A673 (cell line): ENCODE measurements at regions not wholly inside any gene's neighbourhood (a gene's known extent, or its start where the extent isn't known, plus 50 kb on each side); places are given as distances from the start of the nearest gene placed in this dataset.

Experiments
- BruUV-seq: library from RNA; stranded (reverse); fragments of 400-500 nt; replicated peaks from 2 replicates; lab custom pipeline; 2021; lab: Mats Ljungman, UMichigan
- CTCF ChIA-PET: fragments of 300-600 bp; sonication (Branson Sonifier 250); formaldehyde crosslinking; loops from one replicate; lab custom pipeline; 2022; ENCODE audit warnings: antibody characterized with exemption; lab: Charles Lee
- POLR2A ChIA-PET: fragments of 300-600 bp; sonication (Branson Sonifier 250); formaldehyde crosslinking; loops from one replicate; lab custom pipeline; 2022; ENCODE audit warnings: antibody characterized with exemption; ENCODE audit not compliant: low non-redundant PET; lab: Charles Lee
- DNase-seq: peaks from one replicate; pipeline ENCODE4 v3.0.0-alpha.2; 2015; ENCODE audit warnings: low spot score
- H3K27ac ChIP-seq: fragments of 200-600 bp; sonication (generic); 2 replicates; pipeline ENCODE4 v1.5.1; 2016; ENCODE audit warnings: mixed run types, low read depth, mild to moderate bottlenecking, mixed read lengths, antibody characterized with exemption, low read length; ENCODE audit not compliant: poor library complexity, severe bottlenecking
- H3K27me3 ChIP-seq: fragments of 200-600 bp; sonication (generic); replicated peaks from 2 replicates; pipeline ENCODE4 v1.6.1; 2017; ENCODE audit warnings: mixed run types, low read depth, mild to moderate bottlenecking, mixed read lengths, antibody characterized with exemption, low read length; ENCODE audit not compliant: insufficient read depth, poor library complexity
- H3K36me3 ChIP-seq: fragments of 200-600 bp; sonication (generic); 2 replicates; pipeline ENCODE4 v1.6.1; 2016; ENCODE audit warnings: mixed run types, mild to moderate bottlenecking, mixed read lengths, antibody characterized with exemption, low read length; ENCODE audit not compliant: insufficient read depth, poor library complexity, severe bottlenecking
- H3K4me1 ChIP-seq: fragments of 200-600 bp; sonication (generic); 2 replicates; pipeline ENCODE4 v1.6.1; 2017; ENCODE audit warnings: mixed run types, mild to moderate bottlenecking, mixed read lengths, antibody characterized with exemption, low read length; ENCODE audit not compliant: insufficient read depth, poor library complexity, severe bottlenecking
- H3K4me3 ChIP-seq: fragments of 200-600 bp; sonication (generic); 2 replicates; pipeline ENCODE4 v1.5.1; 2016; ENCODE audit warnings: low read depth, mixed run types, mild to moderate bottlenecking, mixed read lengths, low read length; ENCODE audit not compliant: poor library complexity, severe bottlenecking
- H3K9me3 ChIP-seq: fragments of 200-600 bp; sonication (generic); 2 replicates; pipeline ENCODE4 v1.6.1; 2016; ENCODE audit warnings: mixed run types, low read depth, mild to moderate bottlenecking, mixed read lengths, antibody characterized with exemption, low read length; ENCODE audit not compliant: poor library complexity, severe bottlenecking
- EZH2 ChIP-seq: fragments of 200-600 bp; sonication (generic); IDR thresholded peaks from 2 replicates; pipeline ENCODE4 v1.6.1; 2017; ENCODE audit warnings: borderline replicate concordance, low read depth, mild to moderate bottlenecking, mixed read lengths, antibody characterized with exemption, low read length; ENCODE audit not compliant: poor library complexity, severe bottlenecking
- intact Hi-C: fragments of 100-400 bp; cut with micrococcal nuclease; formaldehyde crosslinking; loops from one replicate; pipeline ENCODE4 v1.10.0; 2022; ENCODE audit not compliant: unreplicated experiment
- TF ChIP-seq, protein P1 (sequence below): fragments of 300-800, 200-600 bp; sonication (generic); conservative IDR thresholded peaks from 2 replicates; pipeline ENCODE4 v1.5.1; 2017; ENCODE audit warnings: low read depth, mild to moderate bottlenecking, antibody characterized with exemption, low read length, moderate library complexity, mixed read lengths

- Histone ChIP-seq H3K27ac (no peak overlapping the region), H3K9me3 (no peaks in the 10 kb centered on the region), H3K27me3 (peaks cover 3% of the 10 kb centered on the region), H3K36me3 (no peaks in the 10 kb centered on the region), H3K4me1 (no peaks in the 10 kb centered on the region), H3K4me3 (no peak overlapping the region)
- ChIA-PET CTCF (no interaction called here), POLR2A (no interaction called here)
- intact Hi-C loops: no loop called here
- BruUV-seq: no TSS peak
- no peak for TF ChIP-seq EZH2
- TF ChIP-seq, protein P1, sequence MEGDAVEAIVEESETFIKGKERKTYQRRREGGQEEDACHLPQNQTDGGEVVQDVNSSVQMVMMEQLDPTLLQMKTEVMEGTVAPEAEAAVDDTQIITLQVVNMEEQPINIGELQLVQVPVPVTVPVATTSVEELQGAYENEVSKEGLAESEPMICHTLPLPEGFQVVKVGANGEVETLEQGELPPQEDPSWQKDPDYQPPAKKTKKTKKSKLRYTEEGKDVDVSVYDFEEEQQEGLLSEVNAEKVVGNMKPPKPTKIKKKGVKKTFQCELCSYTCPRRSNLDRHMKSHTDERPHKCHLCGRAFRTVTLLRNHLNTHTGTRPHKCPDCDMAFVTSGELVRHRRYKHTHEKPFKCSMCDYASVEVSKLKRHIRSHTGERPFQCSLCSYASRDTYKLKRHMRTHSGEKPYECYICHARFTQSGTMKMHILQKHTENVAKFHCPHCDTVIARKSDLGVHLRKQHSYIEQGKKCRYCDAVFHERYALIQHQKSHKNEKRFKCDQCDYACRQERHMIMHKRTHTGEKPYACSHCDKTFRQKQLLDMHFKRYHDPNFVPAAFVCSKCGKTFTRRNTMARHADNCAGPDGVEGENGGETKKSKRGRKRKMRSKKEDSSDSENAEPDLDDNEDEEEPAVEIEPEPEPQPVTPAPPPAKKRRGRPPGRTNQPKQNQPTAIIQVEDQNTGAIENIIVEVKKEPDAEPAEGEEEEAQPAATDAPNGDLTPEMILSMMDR: no peak
- DNase-seq: no peak
Observed at GRCh38 chr2:16952368-16952767, 286.7 kb upstream of the CYRIA start.

GRCh38 chr2:16950436-16950835 is 284.8 kb upstream of the CYRIA start:
- Histone ChIP-seq H3K4me1 (no peaks in the 10 kb centered on the region), H3K27me3 (peaks cover 3% of the 10 kb centered on the region), H3K9me3 (no peaks in the 10 kb centered on the region), H3K36me3 (no peaks in the 10 kb centered on the region), H3K4me3 (no peak overlapping the region), H3K27ac (no peak overlapping the region)
- no peak for DNase-seq
- ChIA-PET CTCF (no interaction called here), POLR2A (no interaction called here)
- TF ChIP-seq, protein P1: no peak
- no peak for TF ChIP-seq EZH2
- intact Hi-C loops: no loop called here
- BruUV-seq: no TSS peak

DNA sequence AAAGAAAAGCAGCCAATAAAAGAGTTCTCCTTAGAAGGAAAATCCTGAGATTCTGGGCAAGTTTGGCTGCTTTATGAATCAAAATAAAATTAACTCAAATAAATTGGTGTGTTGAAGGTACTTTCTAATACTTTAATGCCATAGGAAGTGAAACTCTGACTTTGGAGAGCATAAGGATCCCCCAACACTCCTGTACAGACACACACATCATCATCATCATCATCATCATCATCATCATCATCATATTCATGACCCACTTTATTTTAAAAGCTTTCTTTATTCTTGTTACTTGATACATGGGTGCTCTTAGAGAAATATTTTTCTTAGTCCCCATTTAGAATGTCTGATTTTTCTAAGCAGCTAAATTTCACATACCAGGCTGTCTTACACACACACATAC is 283.1 kb upstream of the CYRIA start:
- ChIA-PET POLR2A (no interaction called here), CTCF (no interaction called here)
- H3K36me3 ChIP-seq: no peaks in the 10 kb centered on the region
- H3K27ac ChIP-seq: no peak overlapping the region
- BruUV-seq: no TSS peak
- peaks cover 3% of the 10 kb centered on the region for H3K27me3 ChIP-seq
- no peaks in the 10 kb centered on the region for H3K4me1 ChIP-seq
- TF ChIP-seq, protein P1: no peak
- TF ChIP-seq EZH2: no peak
- H3K4me3 ChIP-seq: no peak overlapping the region
- no peaks in the 10 kb centered on the region for H3K9me3 ChIP-seq
- DNase-seq: no peak
- intact Hi-C loops: no loop called here
